HUES6 (cell line): ENCODE measurements at regions not wholly inside any gene's neighbourhood (a gene's known extent, or its start where the extent isn't known, plus 50 kb on each side); places are given as distances from the start of the nearest gene placed in this dataset.

Experiments
- H3K27ac ChIP-seq: 2 replicates; pipeline ENCODE4 v1.7.0; 2013; ENCODE audit warnings: low read depth, mild to moderate bottlenecking, low read length, inconsistent platforms
- H3K27me3 ChIP-seq: 2 replicates; pipeline ENCODE4 v1.6.1; 2013; ENCODE audit warnings: low read length; ENCODE audit not compliant: control insufficient read depth, insufficient read depth
- H3K36me3 ChIP-seq: 2 replicates; pipeline ENCODE4 v1.6.1; 2013; ENCODE audit warnings: low read length; ENCODE audit not compliant: control insufficient read depth, insufficient read depth
- H3K4me1 ChIP-seq: 2 replicates; pipeline ENCODE4 v1.6.1; 2013; ENCODE audit warnings: low read length; ENCODE audit not compliant: control insufficient read depth, insufficient read depth
- H3K4me3 ChIP-seq: 2 replicates; pipeline ENCODE4 v1.5.1; 2013; ENCODE audit warnings: low read depth, low read length
- H3K9ac ChIP-seq: one replicate; pipeline ENCODE4 v1.6.1; 2013; ENCODE audit warnings: mild to moderate bottlenecking, low read length
- H3K9me3 ChIP-seq: 2 replicates; pipeline ENCODE4 v1.6.1; 2013; ENCODE audit warnings: low read depth, low read length; ENCODE audit not compliant: control insufficient read depth, insufficient read depth

GRCh38 chr5:30561771-30562170 lies 631.7 kb upstream of the CDH6 start:
- no peaks in the 10 kb centered on the region for H3K36me3 ChIP-seq
- no peak overlapping the region for H3K4me3 ChIP-seq
- H3K27me3 ChIP-seq, result no peaks in the 10 kb centered on the region
- no peak overlapping the region for H3K9ac ChIP-seq
- no peaks in the 10 kb centered on the region for H3K9me3 ChIP-seq
- H3K27ac ChIP-seq, result no peak overlapping the region
- H3K4me1 ChIP-seq, result peaks cover 4% of the 10 kb centered on the region; the same call in 1 of the 2 replicates

- Histone ChIP-seq H3K27ac (no peak overlapping the region), H3K36me3 (no peaks in the 10 kb centered on the region), H3K9ac (no peak overlapping the region), H3K4me1 (no peaks in the 10 kb centered on the region), H3K4me3 (no peak overlapping the region), H3K9me3 (no peaks in the 10 kb centered on the region), H3K27me3 (no peaks in the 10 kb centered on the region)
Observed at GRCh38 chr5:30551618-30552017, 641.9 kb upstream of the CDH6 start.

DNA sequence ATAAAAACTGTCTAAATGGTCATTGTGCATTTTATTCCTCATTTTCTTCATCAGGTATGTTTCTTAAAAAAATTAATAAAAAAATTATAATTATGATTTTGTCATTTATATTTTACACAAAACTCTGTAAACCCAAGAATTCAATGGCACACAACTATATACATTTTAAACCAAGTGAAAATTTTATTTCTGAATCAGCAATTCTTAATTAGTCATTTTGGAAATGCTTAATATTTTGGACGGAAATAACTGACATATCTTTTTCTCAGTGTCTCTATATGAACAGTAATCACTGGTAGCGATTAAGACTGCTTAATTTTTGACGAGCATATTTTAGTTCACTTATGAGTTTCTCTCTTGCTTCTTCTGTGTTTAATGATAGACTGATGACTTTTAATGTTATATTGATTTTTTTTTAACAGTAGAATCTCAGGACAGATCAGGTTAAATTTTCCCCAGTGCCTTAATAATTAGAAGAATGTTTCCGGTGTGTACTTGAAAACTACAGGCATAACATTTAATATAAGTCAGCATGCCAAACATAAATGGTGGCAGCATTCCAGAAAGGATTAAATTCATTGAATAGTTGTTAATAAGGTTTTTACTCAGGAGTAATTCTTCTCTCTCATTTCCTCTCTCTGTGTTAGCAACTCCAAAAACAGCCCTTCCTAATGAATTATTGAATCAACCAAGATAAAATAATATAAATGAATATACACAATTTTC lies 644.7 kb upstream of the CDH6 start:
- Histone ChIP-seq H3K27me3 (no peaks in the 10 kb centered on the region), H3K27ac (no peak overlapping the region), H3K4me3 (no peak overlapping the region), H3K4me1 (no peaks in the 10 kb centered on the region), H3K36me3 (no peaks in the 10 kb centered on the region), H3K9ac (no peak overlapping the region), H3K9me3 (no peaks in the 10 kb centered on the region)

- H3K4me3 ChIP-seq, result no peak overlapping the region
- H3K9ac ChIP-seq, result no peak overlapping the region
- peaks cover 4% of the 10 kb centered on the region; the same call in 1 of the 2 replicates for H3K4me1 ChIP-seq
- H3K9me3 ChIP-seq, result no peaks in the 10 kb centered on the region
- no peaks in the 10 kb centered on the region for H3K27me3 ChIP-seq
- H3K36me3 ChIP-seq, result no peaks in the 10 kb centered on the region
- no peak overlapping the region for H3K27ac ChIP-seq
Observed at GRCh38 chr5:30540150-30540549, 653.3 kb upstream of the CDH6 start.

DNA sequence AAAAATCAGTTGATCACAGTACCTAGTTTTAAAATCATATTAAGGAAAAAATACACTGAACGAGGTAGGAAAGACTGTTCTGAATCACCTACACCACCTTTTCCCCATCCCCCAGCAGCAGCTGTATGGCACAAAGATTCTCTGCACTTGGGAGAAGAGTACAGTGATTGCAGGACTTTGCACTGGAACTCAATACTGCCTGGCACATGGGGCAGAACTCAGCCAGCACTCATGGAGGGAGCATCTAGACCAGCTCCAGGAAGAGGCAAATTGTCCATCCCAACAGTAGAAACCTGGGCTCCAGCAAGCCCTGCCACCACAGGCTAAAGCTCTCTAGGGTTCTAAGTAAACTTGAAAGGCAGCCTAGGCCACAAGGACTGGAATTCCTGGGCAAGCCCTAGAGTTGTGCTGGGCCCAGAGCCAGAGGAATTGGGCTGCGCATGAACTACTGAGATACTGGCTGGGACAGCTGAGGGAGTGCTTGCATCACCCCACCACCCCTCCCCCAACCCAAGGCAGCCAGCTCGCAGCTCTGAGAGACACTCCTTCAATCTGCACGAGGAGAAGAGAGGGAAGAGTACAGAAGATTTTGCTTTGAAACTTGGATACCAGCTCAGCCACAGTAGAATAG lies 654.4 kb upstream of the CDH6 start:
- H3K27ac ChIP-seq, result no peak overlapping the region
- no peaks in the 10 kb centered on the region for H3K27me3 ChIP-seq
- no peaks in the 10 kb centered on the region for H3K36me3 ChIP-seq
- no peak overlapping the region for H3K4me3 ChIP-seq
- peaks cover 4% of the 10 kb centered on the region; the same call in 1 of the 2 replicates for H3K4me1 ChIP-seq
- no peaks in the 10 kb centered on the region for H3K9me3 ChIP-seq
- no peak overlapping the region for H3K9ac ChIP-seq

DNA sequence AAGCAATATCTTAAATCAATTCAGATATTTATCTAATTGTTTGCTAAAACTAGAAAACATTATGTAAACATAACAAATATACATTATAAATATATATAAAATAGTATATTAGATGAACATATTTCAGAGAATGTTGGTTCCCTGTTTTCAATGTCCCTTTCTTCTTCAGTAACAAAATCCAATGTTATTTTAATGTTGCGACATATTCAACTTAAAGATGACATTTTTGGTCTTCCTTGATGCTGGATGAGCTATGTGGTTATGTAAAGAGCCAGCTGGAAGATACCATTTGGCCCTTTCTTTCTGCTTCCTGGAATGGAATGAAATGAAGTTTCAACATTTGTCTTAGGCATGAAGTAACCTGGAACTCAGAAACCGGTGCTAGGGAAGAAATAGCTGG lies 668.1 kb upstream of the CDH6 start:
- H3K27me3 ChIP-seq, result no peaks in the 10 kb centered on the region
- H3K4me1 ChIP-seq, result peaks cover 5% of the 10 kb centered on the region; the same call in 1 of the 2 replicates
- H3K9ac ChIP-seq, result no peak overlapping the region
- no peak overlapping the region for H3K4me3 ChIP-seq
- no peaks in the 10 kb centered on the region for H3K9me3 ChIP-seq
- H3K36me3 ChIP-seq, result no peaks in the 10 kb centered on the region
- no peak overlapping the region for H3K27ac ChIP-seq

- no peak overlapping the region for H3K4me3 ChIP-seq
- no peaks in the 10 kb centered on the region for H3K36me3 ChIP-seq
- H3K9me3 ChIP-seq, result no peaks in the 10 kb centered on the region
- H3K9ac ChIP-seq, result no peak overlapping the region
- no peak overlapping the region for H3K27ac ChIP-seq
- H3K27me3 ChIP-seq, result no peaks in the 10 kb centered on the region
- H3K4me1 ChIP-seq, result peaks cover 5% of the 10 kb centered on the region; the same call in 1 of the 2 replicates
Observed at GRCh38 chr5:30524428-30524827, 669.1 kb upstream of the CDH6 start.

DNA sequence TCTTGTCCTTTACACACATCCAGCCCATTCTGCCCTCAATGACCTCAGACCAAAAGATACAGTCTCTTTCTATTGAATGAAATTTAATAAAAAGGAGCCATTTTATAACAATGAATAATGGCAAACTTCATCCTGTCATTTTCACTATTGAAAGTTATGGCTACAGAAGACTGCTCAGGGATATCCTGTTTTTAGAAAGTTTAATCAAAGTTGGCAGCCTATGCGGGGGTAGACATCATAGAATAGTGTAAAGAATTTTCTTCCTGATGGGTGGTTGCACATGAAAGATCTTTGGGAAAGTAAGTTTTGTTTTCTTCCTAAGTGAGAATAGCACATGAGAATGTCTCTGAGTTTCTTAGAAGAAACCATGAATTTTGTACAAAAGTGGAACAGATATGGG lies 670.4 kb upstream of the CDH6 start:
- Histone ChIP-seq H3K9me3 (no peaks in the 10 kb centered on the region), H3K4me3 (no peak overlapping the region), H3K4me1 (peaks cover 5% of the 10 kb centered on the region; the same call in 1 of the 2 replicates), H3K36me3 (no peaks in the 10 kb centered on the region), H3K27me3 (no peaks in the 10 kb centered on the region), H3K9ac (no peak overlapping the region), H3K27ac (no peak overlapping the region)

GRCh38 chr5:30505014-30505886 lies 688.2 kb upstream of the CDH6 start:
- H3K36me3 ChIP-seq, result no peaks in the 10 kb centered on the region
- no peaks in the 10 kb centered on the region for H3K27me3 ChIP-seq
- H3K4me3 ChIP-seq, result no peak overlapping the region
- peak overlapping the region; percentile 74 for H3K27ac ChIP-seq
- no peak overlapping the region for H3K9ac ChIP-seq
- H3K9me3 ChIP-seq, result no peaks in the 10 kb centered on the region
- peaks cover 6% of the 10 kb centered on the region for H3K4me1 ChIP-seq

DNA sequence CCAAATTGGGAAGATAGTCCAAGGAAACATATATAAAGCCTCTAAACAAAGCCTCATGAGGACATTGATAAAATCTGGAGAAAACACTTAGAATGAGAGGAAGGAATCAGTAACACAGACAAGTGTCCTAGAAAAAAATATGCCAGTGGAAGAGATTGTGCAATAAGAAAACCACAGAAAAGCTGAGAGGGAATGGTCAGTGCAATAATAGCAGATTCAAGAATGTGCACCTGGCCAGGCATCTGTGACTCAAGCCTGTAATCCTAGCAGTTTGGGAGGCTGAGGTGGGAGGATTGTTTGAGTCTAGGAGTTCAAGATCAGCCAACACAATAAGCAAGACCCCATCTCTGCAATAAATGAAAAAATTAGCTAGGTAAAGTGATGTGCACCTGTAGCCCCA lies 691.2 kb upstream of the CDH6 start:
- Histone ChIP-seq H3K9ac (no peak overlapping the region), H3K27me3 (no peaks in the 10 kb centered on the region), H3K36me3 (no peaks in the 10 kb centered on the region), H3K4me3 (no peak overlapping the region), H3K9me3 (no peaks in the 10 kb centered on the region), H3K4me1 (peaks cover 6% of the 10 kb centered on the region), H3K27ac (no peak overlapping the region)

DNA sequence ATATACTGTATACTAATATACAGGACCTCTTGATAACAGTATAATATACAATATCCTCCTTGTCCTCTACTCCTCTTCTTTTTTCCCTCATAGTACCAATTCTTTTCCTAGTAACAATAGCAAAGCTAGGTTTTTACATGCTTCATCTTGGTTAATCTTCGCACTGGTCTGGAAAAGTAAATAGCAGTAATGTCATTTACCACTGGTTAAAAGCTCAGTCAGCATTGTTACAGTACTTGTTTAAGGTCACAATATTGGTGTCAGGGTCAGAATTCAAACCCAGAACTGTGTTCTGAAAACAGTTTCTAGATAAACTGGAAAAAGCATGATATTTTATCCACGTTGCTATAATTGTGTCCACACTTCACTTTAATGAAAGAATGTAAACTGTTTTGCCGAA lies 692.4 kb upstream of the CDH6 start:
- Histone ChIP-seq H3K27ac (no peak overlapping the region), H3K9ac (no peak overlapping the region)

More for the DNA sequence above, 692.4 kb upstream of the CDH6 start:
- no peaks in the 10 kb centered on the region for H3K27me3 ChIP-seq
- no peaks in the 10 kb centered on the region for H3K36me3 ChIP-seq
- peaks cover 6% of the 10 kb centered on the region for H3K4me1 ChIP-seq
- no peaks in the 10 kb centered on the region for H3K9me3 ChIP-seq
- H3K4me3 ChIP-seq, result no peak overlapping the region
